ENCODE measurements at regions not wholly inside any gene's neighbourhood (a gene's known extent, or its start where the extent isn't known, plus 50 kb on each side); places are given as distances from the start of the nearest gene placed in this dataset.
"Not testable (repeated sequence)": the region's sequence is repeated elsewhere in the genome, so short reads cannot be mapped to it uniquely, and the experiment has no call there.

GRCh38 chr4:117135634-117136354 is 50.4 kb upstream of the TRAM1L1 start:
- no peak for DNase-seq (ENCODE audit: low read depth)

- DNase-seq (ENCODE audit: low read depth), result no peak
Observed at GRCh38 chr4:117137145-117137544, 51.8 kb upstream of the TRAM1L1 start.

GRCh38 chr4:117138732-117139131 is 53.4 kb upstream of the TRAM1L1 start:
- not testable (repeated sequence) for DNase-seq (ENCODE audit: low read depth)

- no peak for DNase-seq (ENCODE audit: low read depth)
Observed at GRCh38 chr4:117154251-117154650, 68.9 kb upstream of the TRAM1L1 start.

- DNase-seq (ENCODE audit: low read depth), result no peak
Observed at GRCh38 chr4:117156806-117157205, 71.4 kb upstream of the TRAM1L1 start.

GRCh38 chr4:117157360-117157759 is 72.0 kb upstream of the TRAM1L1 start:
- no peak for DNase-seq (ENCODE audit: low read depth)

GRCh38 chr4:117162976-117163375 is 77.6 kb upstream of the TRAM1L1 start:
- DNase-seq (ENCODE audit: low read depth), result no peak

- no peak for DNase-seq (ENCODE audit: low read depth)
Observed at GRCh38 chr4:117164338-117164737, 79.0 kb upstream of the TRAM1L1 start.

- DNase-seq (ENCODE audit: low read depth), result not testable (repeated sequence)
Observed at GRCh38 chr4:117175369-117175768, 90.0 kb upstream of the TRAM1L1 start.

- no peak for DNase-seq (ENCODE audit: low read depth)
Observed at GRCh38 chr4:117203231-117203630, 117.9 kb upstream of the TRAM1L1 start.

- no peak for DNase-seq (ENCODE audit: low read depth)
Observed at GRCh38 chr4:117210551-117210950, 125.2 kb upstream of the TRAM1L1 start.

GRCh38 chr4:117224256-117224655 is 138.9 kb upstream of the TRAM1L1 start:
- no peak for DNase-seq (ENCODE audit: low read depth)

GRCh38 chr4:117225471-117225870 is 140.1 kb upstream of the TRAM1L1 start:
- no peak for DNase-seq (ENCODE audit: low read depth)

- no peak for DNase-seq (ENCODE audit: low read depth)
Observed at GRCh38 chr4:117227925-117228324, 142.5 kb upstream of the TRAM1L1 start.

GRCh38 chr4:117239434-117239833 is 154.1 kb upstream of the TRAM1L1 start:
- DNase-seq (ENCODE audit: low read depth), result no peak

- no peak for DNase-seq (ENCODE audit: low read depth)
Observed at GRCh38 chr4:117249333-117249732, 164.0 kb upstream of the TRAM1L1 start.

GRCh38 chr4:117264072-117264471 is 178.7 kb upstream of the TRAM1L1 start:
- no peak for DNase-seq (ENCODE audit: low read depth)

- no peak for DNase-seq (ENCODE audit: low read depth)
Observed at GRCh38 chr4:117267317-117267716, 181.9 kb upstream of the TRAM1L1 start.

GRCh38 chr4:117284736-117285135 is 199.4 kb upstream of the TRAM1L1 start:
- no peak for DNase-seq (ENCODE audit: low read depth)

- DNase-seq (ENCODE audit: low read depth), result no peak
Observed at GRCh38 chr4:117293784-117294183, 208.4 kb upstream of the TRAM1L1 start.

- no peak for DNase-seq (ENCODE audit: low read depth)
Observed at GRCh38 chr4:117302226-117302625, 216.8 kb upstream of the TRAM1L1 start.

GRCh38 chr4:117311215-117311614 is 225.8 kb upstream of the TRAM1L1 start:
- DNase-seq (ENCODE audit: low read depth), result no peak

GRCh38 chr4:117311989-117312388 is 226.6 kb upstream of the TRAM1L1 start:
- DNase-seq (ENCODE audit: low read depth), result no peak

- no peak for DNase-seq (ENCODE audit: low read depth)
Observed at GRCh38 chr4:117324851-117325491, 239.6 kb upstream of the TRAM1L1 start.

Data from activated T-cell treated with anti-CD3 and anti-CD28 coated beads for 48 hours (primary cell).